Smooth muscle cell (in vitro differentiated cells): ENCODE measurements at regions not wholly inside any gene's neighbourhood (a gene's known extent, or its start where the extent isn't known, plus 50 kb on each side); places are given as distances from the start of the nearest gene placed in this dataset.
A peak's percentile ranks its signal among the peaks of the same experiment; 100 is the strongest.

Source experiments
- DNase-seq: peaks from one replicate; lab custom pipeline; 2025; ENCODE audit not compliant: unreplicated experiment; lab: John Stamatoyannopoulos, UW
- H2AFZ ChIP-seq: fragments of 200-600 bp; sonication (generic); 2 replicates; pipeline ENCODE4 v1.6.0; 2016; ENCODE audit warnings: antibody characterized with exemption, low read depth, mild to moderate bottlenecking
- H3F3A ChIP-seq: fragments of 200-600 bp; sonication (generic); 2 replicates; pipeline ENCODE4 v1.6.0; 2017; ENCODE audit warnings: antibody characterized with exemption, low read depth
- H3K27ac ChIP-seq: fragments of 200-600 bp; sonication (generic); 2 replicates; pipeline ENCODE4 v1.5.1; 2016; ENCODE audit warnings: low read depth, mild to moderate bottlenecking
- H3K27me3 ChIP-seq: fragments of 200-600 bp; sonication (generic); 2 replicates; pipeline ENCODE4 v1.6.1; 2016; ENCODE audit warnings: low read depth, mild to moderate bottlenecking
- H3K36me3 ChIP-seq: fragments of 200-600 bp; sonication (generic); 2 replicates; pipeline ENCODE4 v1.5.1; 2016; ENCODE audit warnings: low read depth
- H3K4me1 ChIP-seq: fragments of 200-600 bp; sonication (generic); 2 replicates; pipeline ENCODE4 v1.5.1; 2016; ENCODE audit warnings: low read depth
- H3K4me2 ChIP-seq: fragments of 200-600 bp; sonication (generic); 2 replicates; pipeline ENCODE4 v1.6.0; 2016; ENCODE audit warnings: mild to moderate bottlenecking
- H3K4me3 ChIP-seq: fragments of 200-600 bp; sonication (generic); 2 replicates; pipeline ENCODE4 v1.5.1; 2016; ENCODE audit warnings: mild to moderate bottlenecking
- H3K79me2 ChIP-seq: fragments of 200-600 bp; sonication (generic); 2 replicates; pipeline ENCODE4 v1.6.0; 2016; ENCODE audit warnings: low read depth, mild to moderate bottlenecking
- H3K9ac ChIP-seq: fragments of 200-600 bp; sonication (generic); 2 replicates; pipeline ENCODE4 v1.6.0; 2016; ENCODE audit warnings: low read depth
- H3K9me3 ChIP-seq: fragments of 200-600 bp; sonication (generic); replicated peaks from 2 replicates; pipeline ENCODE4 v1.5.1; 2016; ENCODE audit warnings: low read depth
- H4K20me1 ChIP-seq: fragments of 200-600 bp; sonication (generic); 2 replicates; pipeline ENCODE4 v1.6.0; 2016; ENCODE audit warnings: low read depth
- CTCF ChIP-seq: fragments of 200-600 bp; sonication (generic); IDR thresholded peaks from 2 replicates; pipeline ENCODE4 v1.5.1; 2017; ENCODE audit warnings: borderline replicate concordance, mild to moderate bottlenecking, antibody characterized with exemption; ENCODE audit not compliant: insufficient read depth, poor library complexity, severe bottlenecking
- WGBS: methylation state at CpG from one replicate; pipeline ENCODE4 v1.1.7; 2016; ENCODE audit warnings: low lambda C conversion rate; 5-methylcytosine and 5-hydroxymethylcytosine counted together

- Histone ChIP-seq H3K4me3 (no peak overlapping the region), H3K4me2 (no peak overlapping the region), H3K27ac (no peak overlapping the region), H3K79me2 (no peaks in the 10 kb centered on the region), H3K36me3 (no peaks in the 10 kb centered on the region), H3K4me1 (no peaks in the 10 kb centered on the region), H4K20me1 (no peaks in the 10 kb centered on the region), H3K27me3 (no peaks in the 10 kb centered on the region), H2AFZ (peak overlapping the region; percentile 55), H3K9me3 (no peaks in the 10 kb centered on the region), H3F3A (no peaks in the 10 kb centered on the region), H3K9ac (no peak overlapping the region)
- 84% methylated on average over 1 of the region's 1 CpG for WGBS
- DNase-seq, result no peak
- no peak for TF ChIP-seq CTCF
Measured at GRCh38 chr10:53007527-53007842, 234.9 kb upstream of the MBL2 start.

- Histone ChIP-seq H3K9ac (no peak overlapping the region), H2AFZ (peak overlapping the region; percentile 55), H4K20me1 (no peaks in the 10 kb centered on the region), H3K9me3 (no peaks in the 10 kb centered on the region), H3K27me3 (no peaks in the 10 kb centered on the region), H3K4me1 (no peaks in the 10 kb centered on the region), H3K36me3 (no peaks in the 10 kb centered on the region), H3K27ac (no peak overlapping the region), H3K79me2 (no peaks in the 10 kb centered on the region), H3K4me3 (no peak overlapping the region), H3F3A (no peaks in the 10 kb centered on the region), H3K4me2 (no peak overlapping the region)
- no peak for TF ChIP-seq CTCF
- no peak for DNase-seq
- WGBS, result 88% methylated on average over 1 of the region's 1 CpG
Measured at GRCh38 chr10:53006663-53007526, 234.3 kb upstream of the MBL2 start.

GRCh38 chr10:53005612-53006345 lies 233.2 kb upstream of the MBL2 start:
- Histone ChIP-seq H3K4me1 (no peaks in the 10 kb centered on the region), H3K79me2 (no peaks in the 10 kb centered on the region), H3K36me3 (no peaks in the 10 kb centered on the region), H4K20me1 (no peaks in the 10 kb centered on the region), H2AFZ (peak overlapping the region; percentile 60), H3K4me2 (no peak overlapping the region), H3K27ac (no peak overlapping the region), H3K27me3 (no peaks in the 10 kb centered on the region), H3K4me3 (no peak overlapping the region), H3K9ac (no peak overlapping the region), H3K9me3 (no peaks in the 10 kb centered on the region), H3F3A (no peaks in the 10 kb centered on the region)
- WGBS, result 81% methylated on average over 3 of the region's 3 CpGs
- no peak for DNase-seq
- no peak for TF ChIP-seq CTCF
